H1 (cell line): ENCODE measurements at regions not wholly inside any gene's neighbourhood (a gene's known extent, or its start where the extent isn't known, plus 50 kb on each side); places are given as distances from the start of the nearest gene placed in this dataset.
A peak's percentile ranks its signal among the peaks of the same experiment; 100 is the strongest.

Experiments
- CTCF ChIA-PET: fragments of 300-600 bp; sonication (Branson Sonifier 250); formaldehyde crosslinking; loops from one replicate; lab custom pipeline; 2021; ENCODE audit not compliant: partially characterized antibody; lab: Charles Lee
- POLR2A ChIA-PET: fragments of 300-600 bp; sonication (Branson Sonifier 250); formaldehyde crosslinking; loops from one replicate; lab custom pipeline; 2021; ENCODE audit warnings: inconsistent platforms; ENCODE audit not compliant: partially characterized antibody; lab: Charles Lee
- DNase-seq, 2 experiments: peaks; one replicate each; pipeline versions ENCODE4 v3.0.0 to v3.0.0-alpha.2; 2010 to 2022; ENCODE audit warnings: low spot score in 2 of 2, low read depth in 1 of 2, mixed read lengths in 1 of 2
- FAIRE-seq: peaks from 2 replicates; lab custom pipeline; 2011; peaks lifted over from hg19 to GRCh38; lab: Jason Lieb, UNC
- H2AFZ ChIP-seq: 2 replicates; pipeline ENCODE4 v1.8.1; 2012; ENCODE audit warnings: low read length, inconsistent platforms
- H2AK5ac ChIP-seq: 2 replicates; pipeline ENCODE4 v1.6.1; 2013; ENCODE audit warnings: low read depth, low read length
- H2BK120ac ChIP-seq: replicated peaks from 2 replicates; pipeline ENCODE3; 2013; ENCODE audit warnings: low read depth, low read length, inconsistent platforms
- H2BK12ac ChIP-seq: 2 replicates; pipeline ENCODE4 v1.6.1; 2013; ENCODE audit warnings: low read depth, low read length
- H2BK15ac ChIP-seq: 2 replicates; pipeline ENCODE4 v1.6.1; 2013; ENCODE audit warnings: low read length
- H2BK20ac ChIP-seq: 2 replicates; pipeline ENCODE4 v1.6.1; 2013; ENCODE audit warnings: low read length
- H2BK5ac ChIP-seq: 2 replicates; pipeline ENCODE4 v1.6.1; 2013; ENCODE audit warnings: low read depth, low read length
- H3K14ac ChIP-seq: 2 replicates; pipeline ENCODE4 v1.6.1; 2013; ENCODE audit warnings: inconsistent platforms; ENCODE audit not compliant: insufficient read length
- H3K18ac ChIP-seq: 2 replicates; pipeline ENCODE4 v1.6.1; 2013; ENCODE audit warnings: low read length; ENCODE audit errors: extremely low read depth
- H3K23ac ChIP-seq: 2 replicates; pipeline ENCODE4 v1.6.1; 2013; ENCODE audit warnings: inconsistent platforms; ENCODE audit not compliant: insufficient read length
- H3K23me2 ChIP-seq: 2 replicates; pipeline ENCODE4 v1.6.1; 2013; ENCODE audit warnings: low read depth, low read length
- H3K27ac ChIP-seq: 2 replicates; pipeline ENCODE4 v1.6.1; 2011; ENCODE audit warnings: low read depth, low read length, inconsistent platforms
- H3K27me3 ChIP-seq, 4 experiments: replicated peaks in 1 of 4; 1 replicate in 1 of 4; 2 replicates in 3 of 4; pipeline versions ENCODE4 v1.6.1 to v1.8.1; 2011 to 2013; ENCODE audit warnings: low read length in 3 of 4, mild to moderate bottlenecking in 3 of 4, inconsistent platforms in 2 of 4, mixed read lengths in 2 of 4, moderate library complexity in 1 of 4; ENCODE audit not compliant: control insufficient read depth in 3 of 4, insufficient read depth in 3 of 4; ENCODE audit errors: extremely low read depth in 1 of 4
- H3K36me3 ChIP-seq, 4 experiments: 2 replicates each; pipeline versions ENCODE4 v1.6.1 to v1.8.1; 2011 to 2013; ENCODE audit warnings: mild to moderate bottlenecking in 4 of 4, low read length in 3 of 4, moderate library complexity in 2 of 4, control low read depth in 1 of 4, inconsistent platforms in 1 of 4; ENCODE audit not compliant: insufficient read depth in 4 of 4, control insufficient read depth in 2 of 4
- H3K4ac ChIP-seq: replicated peaks from 2 replicates; pipeline ENCODE3; 2013; ENCODE audit warnings: low read length, low read depth, mixed read lengths, inconsistent platforms; ENCODE audit not compliant: insufficient read length
- H3K4me1 ChIP-seq, 4 experiments: replicated peaks in 1 of 4; 1 replicate in 1 of 4; 2 replicates in 3 of 4; pipeline versions ENCODE4 v1.6.1 to v1.8.1; 2011 to 2013; ENCODE audit warnings: low read length in 3 of 4, inconsistent platforms in 2 of 4, mixed read lengths in 1 of 4; ENCODE audit not compliant: insufficient read depth in 4 of 4, control insufficient read depth in 3 of 4
- H3K4me2 ChIP-seq, 2 experiments: 2 replicates each; pipeline versions ENCODE4 v1.6.1 to v1.8.1; 2011 to 2013; ENCODE audit warnings: low read depth in 2 of 2, low read length in 2 of 2, control low read depth in 1 of 2, inconsistent platforms in 1 of 2, mild to moderate bottlenecking in 1 of 2; ENCODE audit not compliant: insufficient read depth in 1 of 2
- H3K4me3 ChIP-seq, 4 experiments: fragments of 200-600, 300-600 bp in 1 of 4; sonication (generic), shearing (Covaris generic), sonication (Bioruptor Twin) in 1 of 4; 2 replicates each; pipeline versions ENCODE4 v1.5.1 to v1.8.1; 2011 to 2016; ENCODE audit warnings: low read length in 4 of 4, low read depth in 3 of 4, control low read depth in 2 of 4, inconsistent platforms in 2 of 4, mild to moderate bottlenecking in 2 of 4, mixed read lengths in 1 of 4, moderate library complexity in 1 of 4; ENCODE audit not compliant: insufficient read depth in 2 of 4; ENCODE audit errors: extremely low read depth in 1 of 4
- H3K56ac ChIP-seq: replicated peaks from 2 replicates; pipeline ENCODE3; 2013; ENCODE audit warnings: low read depth, mild to moderate bottlenecking, mixed read lengths, low read length, inconsistent platforms; ENCODE audit not compliant: insufficient read length
- H3K79me1 ChIP-seq: 2 replicates; pipeline ENCODE4 v1.6.1; 2013; ENCODE audit warnings: low read depth, low read length, control low read depth
- H3K79me2 ChIP-seq, 2 experiments: 2 replicates each; pipeline versions ENCODE4 v1.6.1 to v1.8.1; 2012 to 2013; ENCODE audit warnings: low read length in 2 of 2, mild to moderate bottlenecking in 2 of 2, inconsistent platforms in 1 of 2; ENCODE audit not compliant: insufficient read depth in 2 of 2, control insufficient read depth in 1 of 2
- H3K9ac ChIP-seq, 4 experiments: replicated peaks in 1 of 4; 1 replicate in 1 of 4; 2 replicates in 3 of 4; pipeline versions ENCODE4 v1.6.1 to v1.8.1; 2011 to 2013; ENCODE audit warnings: low read depth in 3 of 4, low read length in 3 of 4, control low read depth in 2 of 4, mild to moderate bottlenecking in 2 of 4, moderate library complexity in 2 of 4, inconsistent platforms in 1 of 4; ENCODE audit errors: extremely low read depth in 1 of 4
- H3K9me3 ChIP-seq, 2 experiments: 2 replicates each; pipeline versions ENCODE4 v1.6.1 to v1.8.1; 2012 to 2013; ENCODE audit warnings: mild to moderate bottlenecking in 2 of 2, moderate library complexity in 2 of 2, control low read depth in 1 of 2, inconsistent platforms in 1 of 2, low read depth in 1 of 2, low read length in 1 of 2, mixed read lengths in 1 of 2; ENCODE audit not compliant: insufficient read depth in 2 of 2
- H4K20me1 ChIP-seq, 2 experiments: replicated peaks in 1 of 2; 2 replicates each; pipeline versions ENCODE3 to v1.8.1; 2011 to 2013; ENCODE audit warnings: inconsistent platforms in 2 of 2, low read length in 2 of 2, mild to moderate bottlenecking in 1 of 2; ENCODE audit not compliant: insufficient read depth in 2 of 2, control insufficient read depth in 1 of 2
- H4K5ac ChIP-seq: 2 replicates; pipeline ENCODE4 v1.6.1; 2013; ENCODE audit warnings: low read length, low read depth, mixed read lengths, inconsistent platforms; ENCODE audit not compliant: insufficient read length
- H4K8ac ChIP-seq: 2 replicates; pipeline ENCODE4 v1.8.0; 2013; ENCODE audit warnings: mild to moderate bottlenecking, moderate library complexity, low read length, inconsistent platforms; ENCODE audit not compliant: insufficient read depth; ENCODE audit errors: extremely low read depth
- H4K91ac ChIP-seq: replicated peaks from 2 replicates; pipeline ENCODE3; 2013; ENCODE audit warnings: low read length, mixed read lengths, inconsistent platforms; ENCODE audit not compliant: insufficient read length
- RAD21 ChIP-seq, 2 experiments: IDR thresholded peaks in 1 of 2; conservative IDR thresholded peaks in 1 of 2; 2 replicates each; pipeline ENCODE4 v1.6.1; 2011; ENCODE audit warnings: low read depth in 2 of 2, low read length in 2 of 2, improper control_type of control experiment in 1 of 2, inconsistent platforms in 1 of 2, mild to moderate bottlenecking in 1 of 2, moderate library complexity in 1 of 2
- RNF2 ChIP-seq: fragments of 200-900, 300-1000 bp; sonication (generic); IDR thresholded peaks from 2 replicates; pipeline ENCODE4 v1.7.1; 2016; ENCODE audit warnings: borderline replicate concordance, low read depth, mild to moderate bottlenecking, antibody characterized with exemption, low read length; ENCODE audit not compliant: poor library complexity, severe bottlenecking; ENCODE audit errors: missing control alignments
- WGBS, 2 experiments: shearing (Covaris generic) in 1 of 2; methylation state at CpG; one replicate each; pipeline versions ENCODE4 v1.1.6 to v1.1.7; 2013 to 2015; ENCODE audit warnings: low lambda C conversion rate in 2 of 2, mixed read lengths in 2 of 2, inconsistent platforms in 1 of 2, low coverage in 1 of 2, missing lambda C conversion rate in 1 of 2; ENCODE audit not compliant: insufficient replicate concordance in 2 of 2, insufficient coverage in 1 of 2, insufficient read length in 1 of 2; ENCODE audit errors: extremely low coverage in 1 of 2, missing lambda C conversion rate in 1 of 2; 5-methylcytosine and 5-hydroxymethylcytosine counted together

- Histone ChIP-seq H3K27me3 (no peaks in the 10 kb centered on the region), H2BK120ac (no peak overlapping the region), H3K9ac (no peak overlapping the region), H3K79me2 (no peaks in the 10 kb centered on the region), H3K4ac (no peak overlapping the region), H4K8ac (no peak overlapping the region), H3K23me2 (no peaks in the 10 kb centered on the region), H2BK20ac (no peak overlapping the region), H3K27ac (no peak overlapping the region), H3K4me2 (no peak overlapping the region), H3K56ac (no peak overlapping the region), H2AK5ac (no peak overlapping the region), H4K5ac (no peak overlapping the region), H2BK5ac (no peak overlapping the region), H3K36me3 (no peaks in the 10 kb centered on the region), H3K14ac (no peak overlapping the region), H3K4me1 (0 out of 7 replicates have a peak, but pooled peaks cover 0 to 2% (median 0%) of the 10 kb centered on the region in 4 experiments), H3K23ac (no peak overlapping the region), H3K18ac (no peak overlapping the region), H2BK12ac (no peak overlapping the region), H3K79me1 (no peaks in the 10 kb centered on the region), H4K20me1 (no peaks in the 10 kb centered on the region), H3K9me3 (no peaks in the 10 kb centered on the region), H3K4me3 (no peak overlapping the region), H2AFZ (peak overlapping the region; percentile 28; the same call in 1 of the 2 replicates), H4K91ac (no peak overlapping the region), H2BK15ac (no peak overlapping the region)
- 89% methylated on average over 6 of the region's 6 CpGs; no CpG with 5 or more reads in 1 of the 2 experiments for WGBS, 2 experiments
- TF ChIP-seq RNF2: no peak
- peak in 1 of 2 experiments; percentile 11; a peak in 1 of 4 replicates for TF ChIP-seq RAD21 (IDR thresholded peaks at IDR 0.05 in 1 of 2, conservative IDR thresholded peaks at IDR 0.05 in 1 of 2; ENCODE audit: low read depth in 2 of 2, low read length in 2 of 2)
- POLR2A ChIA-PET: no interaction called here
- CTCF ChIA-PET: no interaction called here
- FAIRE-seq (no peak), DNase-seq (no peak)
These were observed 304.0 kb downstream of the LPIN1 start for GRCh38 chr2:12050396-12050795.
